Stimulated activated CD4-positive, alpha-beta T cell treated with anti-CD3 and anti-CD28 coated beads, Interleukin-4, amount 100 ng/mL, for 1 hour (primary cell): ENCODE measurements at regions not wholly inside any gene's neighbourhood (a gene's known extent, or its start where the extent isn't known, plus 50 kb on each side); places are given as distances from the start of the nearest gene placed in this dataset.

ENCODE experiments used
- DNase-seq: peaks from one replicate; pipeline ENCODE4 v3.0.0-alpha.2; 2020

DNA sequence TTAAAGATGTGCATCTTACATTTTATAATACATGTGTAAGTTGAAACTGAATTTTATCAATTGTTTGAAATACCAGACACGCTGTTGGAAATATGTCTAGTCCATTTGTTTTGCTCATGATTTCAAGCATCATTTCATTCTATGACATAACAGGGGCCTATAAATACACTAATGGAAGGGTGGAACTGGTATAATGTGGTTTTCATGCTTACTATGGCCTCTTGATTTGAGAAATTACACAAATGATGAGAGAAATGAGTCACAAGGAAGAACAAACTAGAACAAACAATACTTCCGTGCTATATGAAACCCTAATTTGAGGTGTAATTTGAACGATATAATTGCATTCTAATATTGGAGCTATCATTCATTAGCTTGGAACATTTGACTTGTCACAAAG, 663.4 kb downstream of the SLC16A7 start:
- no peak for DNase-seq

DNA sequence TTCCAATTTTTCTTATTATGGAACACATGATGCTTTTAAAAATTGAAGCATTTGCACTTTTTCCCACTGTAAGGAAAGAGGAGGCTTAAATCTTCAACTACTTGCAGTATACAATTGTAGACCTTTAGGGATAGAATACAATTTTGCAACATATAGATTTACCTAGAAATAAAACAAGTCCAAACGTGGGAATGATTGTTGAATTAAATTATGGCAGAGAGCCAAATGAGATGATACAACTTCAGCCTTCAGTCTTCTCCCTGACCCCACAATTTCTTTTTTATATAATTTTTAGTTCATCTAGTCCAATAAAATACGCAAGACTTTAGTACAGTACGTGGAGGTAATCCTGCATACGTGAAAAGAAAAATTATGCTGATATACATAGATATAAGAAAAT, 666.5 kb downstream of the SLC16A7 start:
- no peak for DNase-seq

DNA sequence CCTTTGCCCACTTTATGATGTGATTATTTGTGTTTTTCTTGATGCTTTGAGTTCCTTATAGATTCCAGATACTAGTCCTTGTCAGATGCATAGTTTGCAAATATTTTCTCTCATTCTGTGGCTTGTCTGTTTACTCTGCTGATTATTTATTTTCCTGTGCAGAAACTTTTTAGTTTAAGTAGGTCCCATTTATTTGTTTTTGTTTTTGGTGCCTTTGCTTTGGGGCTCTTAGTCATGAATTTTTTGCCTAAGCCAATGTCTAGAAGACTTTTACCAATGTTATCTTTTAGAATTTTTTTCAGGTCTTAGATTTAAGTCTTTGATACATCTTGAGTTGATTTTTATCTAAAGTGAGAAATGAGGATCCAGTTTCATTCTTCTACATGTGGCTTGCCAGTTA, 667.3 kb downstream of the SLC16A7 start:
- no peak for DNase-seq

DNA sequence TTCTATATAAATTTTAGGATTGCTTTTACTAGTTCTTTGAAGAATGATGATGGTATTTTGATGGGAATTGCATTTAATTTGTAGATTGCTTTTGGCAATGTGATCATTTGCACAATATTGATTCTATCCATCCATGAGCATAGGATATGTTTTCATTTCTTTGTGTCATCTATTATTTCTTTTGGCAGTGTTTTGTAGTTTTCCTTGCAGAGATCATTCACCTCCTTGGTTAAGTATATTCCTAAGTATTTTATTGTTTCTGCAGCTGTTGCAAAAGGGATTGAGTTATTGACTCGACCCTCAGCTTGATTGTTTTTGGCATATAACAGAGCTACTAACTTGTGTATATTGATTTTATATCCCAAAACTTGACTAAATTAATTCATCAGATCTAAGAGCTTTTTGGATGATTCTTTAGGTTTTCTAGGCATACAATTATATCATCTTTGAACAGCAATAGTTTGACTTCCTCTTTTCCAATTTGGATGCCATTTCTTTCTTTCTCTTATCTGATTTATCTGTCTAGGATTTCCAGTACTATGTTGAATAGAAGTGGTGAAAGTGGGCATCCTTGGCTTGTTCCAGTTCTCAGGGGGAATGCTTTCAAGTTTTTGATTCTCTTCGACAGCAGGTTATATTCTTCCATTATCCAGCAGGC, 668.1 kb downstream of the SLC16A7 start:
- no peak for DNase-seq

DNA sequence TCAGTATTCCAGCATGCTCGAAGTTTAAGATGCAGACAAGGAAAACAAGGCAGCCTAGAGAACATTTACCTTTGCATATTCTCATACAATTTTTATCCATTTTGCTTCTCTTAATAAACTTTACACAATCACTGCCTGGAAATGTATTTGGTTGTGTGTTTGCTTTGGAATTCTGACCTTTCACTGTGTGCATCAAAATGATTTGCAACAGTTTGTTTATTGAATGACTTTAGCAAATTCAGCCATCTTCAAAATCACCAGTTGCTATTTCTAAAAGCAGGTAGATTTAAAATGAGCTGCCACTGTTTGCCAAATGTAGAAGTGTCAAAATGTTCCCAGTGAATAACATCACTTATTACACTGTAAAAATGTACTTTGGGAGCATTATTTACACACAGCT, 669.9 kb downstream of the SLC16A7 start:
- no peak for DNase-seq

DNA sequence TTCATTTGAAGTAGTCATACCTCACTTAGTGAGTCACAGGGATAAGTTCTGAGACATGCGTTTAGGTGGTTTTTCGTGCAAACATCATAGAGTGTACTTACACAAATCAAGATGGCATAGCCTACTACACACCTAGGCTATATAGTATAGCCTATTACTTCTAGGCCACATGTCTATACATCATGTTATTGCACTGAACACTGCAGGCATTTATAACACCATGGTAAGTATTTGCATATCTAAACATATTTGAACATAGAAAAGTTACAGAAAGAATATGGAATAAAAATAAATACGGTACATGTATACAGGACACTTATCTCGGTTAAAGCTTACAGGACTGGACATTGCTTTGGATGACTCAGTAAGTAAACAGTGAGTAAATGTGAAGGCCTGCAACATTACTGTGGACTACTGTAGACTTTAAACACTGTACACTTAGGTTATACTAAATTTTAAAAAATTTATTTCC, 670.6 kb downstream of the SLC16A7 start:
- DNase-seq, result no peak

DNA sequence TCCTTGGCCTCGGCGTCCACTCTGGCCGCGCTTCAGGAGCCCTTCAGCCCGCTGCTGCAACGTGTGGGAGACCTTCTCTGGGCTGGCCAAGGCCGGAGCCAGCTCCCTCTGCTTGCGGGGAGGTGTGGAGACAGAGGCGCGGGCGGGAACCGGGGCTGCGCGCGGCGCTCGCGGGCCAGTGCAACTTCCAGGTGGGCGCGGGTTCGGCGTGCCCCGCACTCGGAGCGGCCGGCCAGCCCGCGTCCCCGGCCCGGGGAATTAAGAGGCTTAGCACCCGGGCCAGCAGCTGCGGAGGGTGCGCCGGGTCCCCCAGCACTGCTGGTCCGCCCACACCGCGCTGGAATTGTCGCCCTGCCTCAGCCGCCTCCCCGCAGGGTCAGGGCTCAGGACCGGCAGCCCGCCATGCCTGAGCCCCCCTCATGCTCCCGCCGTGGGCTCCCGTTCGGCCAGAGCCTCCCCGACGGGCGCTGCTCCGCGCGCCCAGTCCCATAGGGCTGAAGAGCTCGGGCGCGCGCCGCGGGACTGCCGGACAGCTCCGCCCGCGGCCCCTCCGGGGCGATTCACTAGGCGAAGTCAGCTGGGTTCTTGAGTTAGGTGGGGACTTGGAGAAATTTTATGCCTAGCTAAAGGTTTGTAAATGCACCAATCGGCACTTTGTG, 673.9 kb downstream of the SLC16A7 start:
- no peak for DNase-seq

DNA sequence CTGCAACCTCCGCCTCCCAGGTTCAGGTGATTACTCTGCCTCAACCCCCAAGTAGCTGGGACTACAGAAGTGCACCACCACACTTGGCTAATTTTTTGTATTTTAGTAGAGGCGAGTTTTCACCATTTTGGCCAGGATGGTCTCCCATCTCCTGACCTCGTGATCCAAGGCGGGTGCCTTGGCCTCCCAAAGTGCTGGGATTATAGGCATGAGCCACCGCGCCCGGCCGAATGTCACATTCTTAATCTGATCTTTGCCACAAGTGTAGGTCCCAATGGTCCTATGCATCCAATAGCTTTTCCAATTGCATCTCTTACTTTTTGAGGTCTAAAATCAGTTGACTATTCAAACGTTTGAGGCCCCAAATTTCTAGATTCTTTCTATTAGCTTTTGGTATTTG, 676.0 kb downstream of the SLC16A7 start:
- DNase-seq, result no peak

DNA sequence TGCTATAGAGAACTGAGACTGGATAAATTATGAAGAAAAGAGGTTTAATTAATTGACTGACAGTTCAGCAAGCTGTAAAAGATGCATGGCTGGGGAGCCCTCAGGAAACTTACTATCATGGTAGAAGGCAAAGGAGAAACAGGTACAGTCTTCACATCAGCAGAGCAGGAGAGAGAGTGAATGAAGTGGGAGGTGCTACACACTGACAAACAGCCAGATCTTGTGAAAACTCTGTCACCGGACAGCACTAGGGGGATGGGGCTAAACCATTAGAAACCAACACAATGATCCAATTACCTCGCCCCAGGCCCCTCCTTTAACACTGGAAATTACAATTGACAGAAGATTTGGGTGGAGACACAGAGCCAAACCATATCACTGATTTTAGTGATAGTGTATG, 682.4 kb downstream of the SLC16A7 start:
- DNase-seq, result no peak

DNA sequence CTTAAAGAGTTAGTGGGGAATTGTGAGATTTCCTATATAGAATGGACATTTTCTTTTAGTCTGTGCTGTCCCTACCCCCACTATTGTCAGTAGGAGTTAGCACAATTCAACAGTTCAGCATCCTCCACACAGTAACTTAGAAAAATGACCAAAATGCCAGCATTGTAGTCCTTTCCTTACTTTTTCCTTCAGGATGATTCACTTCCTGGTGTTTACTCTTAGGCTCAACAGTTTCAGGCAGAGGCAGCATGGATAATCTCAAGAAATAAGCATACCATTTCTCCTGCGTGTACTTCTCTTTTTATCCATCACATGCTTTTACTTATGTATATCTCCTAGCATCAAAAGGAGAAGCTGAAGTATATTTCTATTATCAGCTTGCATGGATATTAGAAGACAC, 683.4 kb downstream of the SLC16A7 start:
- no peak for DNase-seq

DNA sequence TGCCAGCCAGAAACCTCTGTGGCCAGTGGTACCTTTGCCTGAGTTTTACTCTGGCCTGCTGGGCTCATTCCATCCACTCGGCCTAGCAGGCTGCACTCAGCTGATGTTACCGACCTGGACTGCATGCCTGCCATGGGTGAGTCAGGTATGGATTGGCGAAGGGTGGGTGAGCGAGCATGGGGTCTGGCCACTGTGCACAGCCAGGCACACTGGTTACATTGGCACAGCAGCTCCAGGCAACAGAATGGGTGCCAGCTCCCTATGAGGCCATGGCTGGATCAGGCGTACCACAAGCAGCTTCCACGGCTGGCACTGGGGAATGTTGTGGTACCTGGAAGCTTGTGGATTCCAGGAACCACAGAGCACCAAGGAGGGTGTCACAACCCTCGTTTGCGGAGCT, 685.7 kb downstream of the SLC16A7 start:
- no peak for DNase-seq

DNA sequence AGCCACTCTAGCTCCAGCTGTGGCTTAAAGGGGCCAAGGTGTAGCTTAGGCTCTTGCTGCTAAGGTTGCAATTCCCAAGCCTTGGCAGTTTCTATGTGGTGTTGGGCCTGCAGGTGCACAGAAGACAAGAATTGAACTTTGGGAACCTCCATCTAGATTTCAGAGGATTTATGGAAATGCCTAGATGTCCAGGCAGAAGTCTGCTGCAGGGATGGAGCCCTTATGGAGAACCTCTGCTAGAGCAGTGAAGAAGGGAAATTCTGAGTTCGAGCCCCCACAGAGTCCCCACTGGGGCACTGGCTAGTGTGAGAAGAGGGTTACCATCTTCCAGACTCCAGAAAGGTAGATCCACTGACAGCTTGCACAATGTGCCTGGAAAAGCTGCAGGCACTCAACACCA, 694.7 kb downstream of the SLC16A7 start:
- no peak for DNase-seq

DNA sequence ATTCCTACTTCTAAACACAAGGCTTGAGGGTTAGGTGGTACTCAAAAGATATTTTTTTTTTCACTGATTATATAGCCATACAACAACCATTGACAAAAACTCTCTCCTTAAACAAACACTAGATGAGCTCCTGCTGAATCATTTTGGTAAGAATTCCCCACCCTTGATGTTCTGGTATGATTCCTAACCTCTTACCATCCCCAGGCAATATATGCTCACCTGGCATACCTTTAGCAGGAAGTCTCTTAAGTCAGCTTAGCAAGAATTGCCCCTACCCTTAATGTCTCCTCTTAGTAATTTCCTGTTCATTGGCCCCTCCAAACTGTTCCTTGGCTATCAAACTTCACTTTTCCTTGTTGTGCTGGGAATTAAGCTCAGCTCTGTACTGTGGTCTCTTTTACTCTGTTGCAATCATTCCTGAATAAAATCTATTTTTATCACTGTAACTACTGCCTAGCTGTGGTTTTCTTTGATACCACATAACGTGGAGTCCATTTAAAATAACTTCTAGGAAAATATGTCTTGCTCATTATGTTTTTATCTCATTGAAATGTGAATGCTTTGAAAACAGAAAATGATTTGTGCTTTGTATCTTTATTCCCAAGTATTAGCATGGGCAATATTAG, 712.6 kb downstream of the SLC16A7 start:
- DNase-seq, result no peak

DNA sequence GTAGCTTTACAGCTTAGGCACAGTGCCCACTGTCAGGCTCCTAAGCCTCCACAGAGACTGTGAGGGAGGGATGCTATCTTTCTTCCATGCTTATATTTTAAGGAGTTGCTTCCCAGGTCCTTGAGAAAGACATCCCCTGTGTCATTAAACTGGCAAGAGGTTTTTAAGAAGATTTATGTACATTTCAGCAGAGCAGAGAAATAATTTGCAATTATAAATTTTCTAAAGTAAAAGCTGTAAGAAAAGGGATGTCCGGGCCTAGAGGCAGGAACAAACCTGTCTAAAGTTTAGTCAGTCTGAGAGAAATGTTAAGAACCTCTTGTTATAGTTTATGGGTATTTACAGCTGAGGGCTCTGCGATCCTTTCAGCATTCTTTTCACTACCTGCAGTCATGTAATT, 716.1 kb downstream of the SLC16A7 start:
- no peak for DNase-seq

DNA sequence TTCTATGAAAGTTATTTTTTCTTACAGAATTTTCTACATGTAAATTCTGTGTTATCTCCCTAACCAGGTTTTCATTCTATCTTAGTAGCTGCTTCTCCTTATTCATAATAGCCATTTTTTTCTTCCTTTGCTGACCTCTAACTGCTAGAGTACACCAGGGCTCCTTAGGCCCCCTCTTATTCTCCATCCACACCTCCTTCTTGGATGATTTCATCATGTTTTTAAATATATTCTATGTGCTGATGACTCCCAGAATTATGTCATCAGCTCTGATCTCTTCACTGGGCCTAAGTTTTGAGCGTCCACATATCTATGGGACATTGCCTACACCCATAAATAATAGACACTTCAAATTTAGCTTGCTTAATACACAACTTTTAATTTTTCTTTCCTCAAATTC, 721.5 kb downstream of the SLC16A7 start:
- no peak for DNase-seq

DNA sequence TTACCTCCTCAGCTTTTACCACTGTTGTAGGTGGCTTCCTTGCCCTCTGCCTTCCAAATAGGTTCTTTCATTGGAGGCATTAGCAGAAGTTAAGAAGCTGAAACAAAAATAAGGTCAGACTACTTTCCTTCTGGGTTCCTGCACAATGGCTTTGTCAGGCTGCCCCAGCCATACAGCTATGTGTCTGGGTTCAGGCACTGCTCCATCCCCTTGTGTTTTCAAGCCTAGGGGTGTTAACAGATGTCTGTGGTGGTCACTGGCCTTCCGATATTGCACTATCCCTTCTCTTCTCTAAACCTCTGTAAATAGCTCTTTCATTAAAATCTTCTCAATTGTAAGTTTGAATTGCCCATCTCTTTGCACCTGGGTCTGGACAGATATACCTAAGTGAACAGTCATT, 728.9 kb downstream of the SLC16A7 start:
- DNase-seq, result no peak

DNA sequence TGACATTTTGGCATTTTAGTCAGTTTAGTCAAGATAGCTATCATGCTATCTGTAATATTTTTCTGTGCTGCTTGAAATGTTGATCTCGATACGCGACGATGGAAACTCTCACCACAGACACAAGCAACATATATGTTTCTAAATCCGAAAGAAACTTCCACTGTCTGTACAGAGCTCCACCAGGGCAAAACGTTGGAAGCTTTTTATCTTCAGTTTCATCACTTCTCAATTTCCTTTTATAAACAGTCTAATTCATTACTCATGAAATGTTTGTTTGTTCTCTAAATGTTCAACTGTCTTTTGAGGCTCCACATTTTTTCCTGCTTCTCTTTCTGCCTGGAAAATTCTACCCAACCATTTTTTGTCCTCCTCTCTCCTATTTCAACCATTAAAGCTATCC, 737.6 kb downstream of the SLC16A7 start:
- no peak for DNase-seq

DNA sequence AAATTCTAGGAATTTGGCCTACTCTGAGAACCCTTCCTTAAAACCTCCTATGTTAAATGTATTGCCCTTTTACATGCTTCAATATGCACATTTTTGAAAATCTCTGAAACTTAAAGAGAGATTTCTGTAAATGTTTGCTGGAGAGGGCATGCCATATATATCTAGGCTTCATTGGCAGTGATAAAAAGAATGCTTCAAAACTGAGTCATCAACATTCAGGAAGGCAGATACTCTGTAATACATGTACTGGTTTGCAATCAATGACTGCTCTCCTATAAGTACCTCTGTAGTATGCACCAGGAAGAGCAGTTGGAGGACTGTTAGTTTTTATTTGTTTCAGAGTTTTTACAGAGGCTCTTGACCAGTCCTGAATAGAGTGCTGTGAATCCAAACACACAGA, 739.9 kb downstream of the SLC16A7 start:
- DNase-seq, result no peak

DNA sequence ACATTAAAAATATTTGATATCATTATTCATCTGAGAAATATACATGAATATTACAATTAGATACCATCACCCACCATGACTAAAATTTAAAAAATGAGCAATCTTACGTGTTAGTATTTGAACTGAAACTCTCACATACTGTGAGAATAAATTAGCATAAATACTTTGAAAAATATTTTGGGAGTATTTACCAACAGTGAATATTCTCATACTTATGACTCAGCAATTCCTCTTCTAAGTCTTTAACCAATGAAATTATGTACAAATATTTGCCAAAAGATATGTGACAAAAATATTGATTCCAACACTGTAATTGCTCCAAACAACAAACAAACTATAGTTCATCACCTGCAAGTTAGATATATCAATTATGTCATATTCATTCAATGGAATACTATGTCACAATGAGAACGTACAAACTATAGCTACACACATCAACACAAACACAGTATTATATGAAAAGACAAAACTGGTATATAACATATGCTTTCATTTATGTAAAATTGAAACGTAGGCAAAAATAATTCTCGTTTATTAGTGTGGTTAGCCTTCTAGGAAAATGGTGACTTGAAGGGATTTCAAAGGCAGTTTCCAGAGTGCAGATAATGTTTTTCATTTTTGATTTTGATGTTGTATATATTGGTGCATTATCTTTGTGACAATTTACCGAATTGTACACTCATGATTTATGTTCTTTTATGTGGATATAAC, 742.2 kb downstream of the SLC16A7 start:
- DNase-seq, result no peak

DNA sequence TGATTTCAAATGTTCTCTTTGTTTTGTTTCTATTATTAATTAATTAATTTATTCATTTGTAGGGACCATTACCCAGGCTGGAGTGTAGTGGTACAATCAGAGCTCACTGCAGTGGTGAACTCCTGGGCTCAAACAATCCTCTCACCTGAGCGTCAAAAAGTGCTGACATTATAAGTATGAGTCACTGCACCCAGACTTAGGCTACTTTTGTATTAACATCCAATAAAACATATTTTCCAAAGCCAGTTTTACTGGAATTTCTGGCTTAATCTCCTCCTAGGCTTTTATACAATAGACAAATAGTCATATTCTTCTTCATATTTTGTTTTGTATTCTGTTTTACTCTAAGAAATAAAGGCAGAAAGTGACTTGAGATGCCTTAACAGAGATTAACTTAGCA, 749.6 kb downstream of the SLC16A7 start:
- DNase-seq, result no peak

DNA sequence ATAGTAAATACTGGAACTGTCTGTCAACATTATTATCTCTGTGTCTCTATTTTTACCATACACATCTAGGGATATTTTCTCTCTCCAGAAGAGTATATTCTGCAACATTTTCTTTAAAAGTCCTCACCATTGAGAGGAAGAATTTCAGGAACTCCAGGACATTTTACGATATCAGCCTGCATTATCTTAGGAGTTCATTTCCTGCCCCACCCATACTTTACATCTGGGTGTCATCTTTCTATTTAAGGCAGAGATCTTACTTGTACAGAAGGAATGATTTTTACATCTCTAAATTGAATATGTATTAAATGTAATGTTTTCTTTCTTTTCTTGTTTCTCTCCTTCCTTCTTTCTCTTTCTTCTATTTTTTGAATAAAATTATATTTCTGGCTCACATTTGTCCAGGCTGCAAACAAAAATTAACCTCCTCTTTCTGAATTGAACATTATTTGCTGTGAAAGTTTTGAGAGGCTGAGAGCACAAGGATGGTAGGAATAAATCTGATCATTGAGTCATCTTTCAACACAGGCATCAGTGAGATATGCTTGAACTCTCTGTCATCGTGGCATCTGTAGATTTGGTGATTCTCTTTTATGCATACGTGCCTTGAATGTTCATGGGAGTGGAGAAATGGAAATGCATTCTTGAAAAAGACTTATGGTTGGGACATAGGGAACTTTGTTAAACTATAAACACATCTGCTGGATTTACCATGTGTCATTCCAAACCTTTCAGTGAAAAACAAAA, 753.6 kb downstream of the SLC16A7 start:
- DNase-seq, result no peak

DNA sequence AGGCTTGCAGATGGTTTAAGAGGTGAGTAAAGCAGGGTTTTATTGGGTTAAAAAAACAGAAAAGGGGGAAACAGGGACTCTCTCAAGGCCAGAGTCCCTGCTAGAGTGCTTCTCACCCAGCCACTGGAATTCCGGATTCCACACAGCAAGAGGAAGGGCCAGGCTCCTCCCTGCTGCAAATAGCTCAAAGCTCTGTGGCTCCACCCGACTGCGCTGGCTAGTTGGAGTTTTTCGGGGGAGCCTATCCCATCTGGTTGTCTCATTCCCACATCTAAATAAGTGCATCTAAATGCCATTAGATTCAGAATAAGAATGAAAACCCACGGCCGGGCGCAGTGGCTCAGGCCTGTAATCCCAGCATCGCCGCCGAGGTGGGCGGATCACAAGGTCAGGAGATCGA, 791.5 kb downstream of the SLC16A7 start:
- DNase-seq, result no peak

DNA sequence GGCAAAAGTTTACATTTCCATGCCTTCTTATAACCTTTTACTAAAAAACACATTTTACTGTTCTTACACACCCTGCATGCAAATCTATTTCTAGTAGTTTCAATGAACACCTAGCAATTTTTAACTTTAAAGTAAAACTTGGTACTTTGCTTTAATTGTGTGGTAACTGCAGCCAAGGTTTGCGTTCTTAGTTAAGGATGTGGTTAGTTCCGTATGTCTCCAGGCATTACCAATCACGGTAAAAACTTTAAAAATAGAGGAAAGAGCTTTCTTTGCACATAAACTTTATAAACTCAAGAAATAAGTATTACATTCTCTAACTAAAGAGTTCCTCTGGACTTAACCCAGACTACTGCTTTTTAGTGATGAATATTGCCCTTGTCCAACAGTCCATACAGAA, 795.2 kb downstream of the SLC16A7 start:
- DNase-seq, result no peak
